HG03575 (cell line): ENCODE measurements at regions not wholly inside any gene's neighbourhood (a gene's known extent, or its start where the extent isn't known, plus 50 kb on each side); places are given as distances from the start of the nearest gene placed in this dataset.
"Not testable (repeated sequence)": the region's sequence is repeated elsewhere in the genome, so short reads cannot be mapped to it uniquely, and the experiment has no call there.

Source experiments
- ATAC-seq: cut with Tn5 transposase; IDR thresholded peaks from one replicate; pipeline ENCODE4 v1.9.1; 2021; ENCODE audit not compliant: unreplicated experiment, insufficient number of reproducible peaks, low FRiP score; ENCODE audit errors: extremely low read depth

GRCh38 chr2:175454953-175455389 is 273.5 kb upstream of the ATP5MC3 start:
- ATAC-seq, result no peak

- ATAC-seq, result no peak
These were observed 268.7 kb upstream of the ATP5MC3 start for GRCh38 chr2:175450029-175450760.

GRCh38 chr2:175449616-175450015 is 268.1 kb upstream of the ATP5MC3 start:
- no peak for ATAC-seq

GRCh38 chr2:175446201-175446600 is 264.7 kb upstream of the ATP5MC3 start:
- no peak for ATAC-seq

GRCh38 chr2:175445281-175445680 is 263.8 kb upstream of the ATP5MC3 start:
- ATAC-seq, result no peak

- ATAC-seq, result no peak
These were observed 260.9 kb upstream of the ATP5MC3 start for GRCh38 chr2:175442441-175442840.

GRCh38 chr2:175441181-175441761 is 259.8 kb upstream of the ATP5MC3 start:
- no peak for ATAC-seq

GRCh38 chr2:175439416-175439815 is 257.9 kb upstream of the ATP5MC3 start:
- no peak for ATAC-seq

GRCh38 chr2:175437167-175437566 is 255.7 kb upstream of the ATP5MC3 start:
- no peak for ATAC-seq

GRCh38 chr2:175436076-175436475 is 254.6 kb upstream of the ATP5MC3 start:
- no peak for ATAC-seq

GRCh38 chr2:175435012-175435411 is 253.5 kb upstream of the ATP5MC3 start:
- no peak for ATAC-seq

- ATAC-seq, result no peak
These were observed 251.3 kb upstream of the ATP5MC3 start for GRCh38 chr2:175432793-175433192.

GRCh38 chr2:175432021-175432420 is 250.5 kb upstream of the ATP5MC3 start:
- ATAC-seq, result no peak

- ATAC-seq, result no peak
These were observed 249.8 kb upstream of the ATP5MC3 start for GRCh38 chr2:175431101-175431946.

- ATAC-seq, result no peak
These were observed 248.7 kb upstream of the ATP5MC3 start for GRCh38 chr2:175430236-175430635.

- no peak for ATAC-seq
These were observed 236.8 kb upstream of the ATP5MC3 start for GRCh38 chr2:175418224-175418835.

GRCh38 chr2:175414882-175415487 is 233.5 kb upstream of the ATP5MC3 start:
- ATAC-seq, result no peak

- ATAC-seq, result no peak
These were observed 232.8 kb upstream of the ATP5MC3 start for GRCh38 chr2:175414191-175414881.

GRCh38 chr2:175410941-175411340 is 229.4 kb upstream of the ATP5MC3 start:
- not testable (repeated sequence) for ATAC-seq
